NB4 (cell line): ENCODE measurements at regions not wholly inside any gene's neighbourhood (a gene's known extent, or its start where the extent isn't known, plus 50 kb on each side); places are given as distances from the start of the nearest gene placed in this dataset.

Experiments
- DNase-seq: peaks from one replicate; pipeline ENCODE4 v3.0.0; 2010; ENCODE audit warnings: low read depth
- H3K4me3 ChIP-seq: one replicate; pipeline ENCODE4 v1.5.1; 2011; ENCODE audit warnings: mild to moderate bottlenecking, low read depth, low read length, moderate library complexity
- CTCF ChIP-seq: IDR thresholded peaks from one replicate; pipeline ENCODE4 v1.5.1; 2012; ENCODE audit warnings: low read depth, low read length
- MYC ChIP-seq: IDR thresholded peaks from 2 replicates; pipeline ENCODE4 v1.6.1; 2011; ENCODE audit warnings: low read depth, low read length
- POLR2A ChIP-seq: IDR thresholded peaks from 2 replicates; pipeline ENCODE4 v1.6.1; 2011; ENCODE audit warnings: mild to moderate bottlenecking; ENCODE audit not compliant: insufficient read length; ENCODE audit errors: extremely low read depth
- TF ChIP-seq, protein P1 (sequence below): IDR thresholded peaks from 2 replicates; pipeline ENCODE4 v1.6.1; 2011; ENCODE audit warnings: low read depth, low read length

GRCh38 chr15:39333896-39334295, 247.0 kb upstream of the THBS1 start:
- DNase-seq, result no peak

DNA sequence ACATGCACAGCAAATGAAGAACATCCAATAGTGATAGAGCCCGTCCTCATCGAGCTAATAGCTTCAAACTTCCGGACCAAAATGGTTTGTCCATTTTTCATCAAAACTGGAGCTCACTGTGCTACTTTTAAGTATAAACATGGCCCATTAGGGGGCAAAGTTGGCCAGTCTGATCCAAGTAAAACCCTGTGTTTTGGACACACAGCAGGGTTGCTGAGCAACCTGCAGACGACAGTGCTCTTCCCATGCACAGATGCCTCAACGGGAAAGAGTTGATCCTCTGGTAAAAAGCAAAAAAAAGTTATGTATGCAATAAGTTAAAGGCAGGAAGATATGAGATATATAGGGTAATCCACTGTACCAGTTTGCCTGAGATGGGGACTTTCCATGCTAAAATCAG, 244.0 kb upstream of the THBS1 start:
- no peak overlapping the region for H3K4me3 ChIP-seq
- no peak for DNase-seq
- no peak for TF ChIP-seq MYC
- TF ChIP-seq CTCF, result no peak
- no peak for TF ChIP-seq POLR2A
- TF ChIP-seq, protein P1, sequence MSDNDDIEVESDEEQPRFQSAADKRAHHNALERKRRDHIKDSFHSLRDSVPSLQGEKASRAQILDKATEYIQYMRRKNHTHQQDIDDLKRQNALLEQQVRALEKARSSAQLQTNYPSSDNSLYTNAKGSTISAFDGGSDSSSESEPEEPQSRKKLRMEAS, result no peak

More at GRCh38 chr15:39333896-39334295, 247.0 kb upstream of the THBS1 start:
- no peak overlapping the region for H3K4me3 ChIP-seq
- TF ChIP-seq, protein P1, result no peak
- TF ChIP-seq MYC (no peak), CTCF (no peak), POLR2A (no peak)

DNA sequence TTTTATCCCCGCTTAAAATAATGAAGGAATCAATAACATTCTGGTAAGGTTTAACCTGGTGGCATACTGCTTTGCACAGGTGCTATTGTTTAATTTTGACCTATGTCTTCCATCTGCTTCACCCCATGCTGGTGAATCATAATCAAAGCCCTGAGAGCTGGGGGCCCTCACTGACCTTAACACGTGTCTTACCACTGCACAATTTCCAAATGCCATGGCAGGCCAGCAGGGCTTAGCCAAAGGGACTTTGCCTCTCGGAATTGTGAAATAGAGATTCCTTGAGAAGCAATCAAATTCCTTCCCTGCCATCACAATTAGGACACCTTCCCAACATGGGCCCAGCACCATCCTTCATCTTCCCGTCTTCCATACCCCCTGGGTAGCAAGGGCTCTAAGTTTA, 242.6 kb upstream of the THBS1 start:
- no peak for DNase-seq
- no peak overlapping the region for H3K4me3 ChIP-seq
- TF ChIP-seq CTCF, result no peak
- TF ChIP-seq, protein P1, result no peak
- no peak for TF ChIP-seq MYC
- TF ChIP-seq POLR2A, result no peak

DNA sequence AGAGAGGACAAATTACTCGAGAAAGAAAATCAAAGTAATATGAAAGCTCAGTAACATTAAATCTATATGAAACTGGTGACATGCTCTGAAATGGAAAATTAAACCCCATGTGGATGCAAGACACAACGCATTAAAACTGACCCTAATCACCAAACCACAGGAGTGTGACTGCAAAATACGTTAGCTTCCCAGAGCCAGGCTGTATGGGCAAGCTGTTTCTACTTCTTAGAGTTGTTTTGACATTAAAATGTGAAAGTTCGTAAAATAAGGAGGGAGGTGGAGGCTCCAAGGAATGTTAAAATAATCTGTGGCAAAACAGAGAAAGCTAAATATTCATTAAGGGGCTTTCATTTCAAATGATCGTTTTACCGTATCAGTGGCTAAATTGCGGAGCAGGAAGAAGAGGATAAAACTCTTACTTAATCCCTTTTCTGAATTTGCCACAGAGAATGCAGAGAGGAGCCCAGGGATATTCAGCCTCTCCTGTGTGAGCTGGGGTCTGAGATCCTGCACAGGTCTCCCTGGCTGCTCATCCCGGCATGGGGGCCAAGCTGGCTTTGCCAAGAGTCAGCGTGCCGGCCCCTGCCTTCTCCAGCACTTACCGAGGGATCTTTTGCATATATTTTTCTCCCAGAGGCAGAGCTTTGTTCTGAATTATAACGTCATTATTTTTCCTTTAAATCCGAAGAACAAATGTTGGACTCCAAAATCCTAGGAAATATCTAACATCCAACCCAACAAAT, 239.8 kb upstream of the THBS1 start:
- H3K4me3 ChIP-seq, result no peak overlapping the region
- TF ChIP-seq CTCF (no peak), POLR2A (no peak), MYC (no peak)
- TF ChIP-seq, protein P1, result no peak
- DNase-seq, result no peak

DNA sequence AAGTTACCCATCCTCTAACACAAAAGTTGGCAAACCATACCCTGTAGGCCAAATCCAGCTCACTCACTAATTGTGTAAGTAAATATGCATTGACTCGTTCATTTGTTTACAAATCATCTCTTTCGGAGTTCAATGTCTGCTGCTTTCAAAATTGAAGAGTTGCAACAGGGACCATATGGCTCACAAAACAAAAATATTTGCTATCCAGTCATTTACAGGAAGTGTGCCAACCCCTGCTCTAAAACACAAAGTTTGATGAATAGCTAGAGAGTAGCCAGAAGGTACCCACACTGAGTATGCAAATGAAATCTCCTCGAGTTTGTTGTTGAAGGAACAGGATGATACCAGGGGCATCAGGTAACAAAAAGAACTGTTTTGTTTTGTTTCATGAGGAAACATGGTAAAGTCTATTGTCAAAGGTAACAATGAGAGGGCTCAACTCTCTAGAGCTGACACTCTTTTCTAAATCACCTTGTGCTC, 236.2 kb upstream of the THBS1 start:
- DNase-seq, result no peak
- no peak overlapping the region for H3K4me3 ChIP-seq
- TF ChIP-seq, protein P1, result no peak
- no peak for TF ChIP-seq CTCF
- no peak for TF ChIP-seq POLR2A
- TF ChIP-seq MYC, result no peak
